Uterus (tissue), 2 donors: ENCODE measurements at regions not wholly inside any gene's neighbourhood (a gene's known extent, or its start where the extent isn't known, plus 50 kb on each side); places are given as distances from the start of the nearest gene placed in this dataset.

ENCODE experiments used
- CTCF ChIP-seq, 4 experiments: fragments of 200-600 bp in 2 of 4; fragments of 450-650 bp in 2 of 4; sonication (generic) in 2 of 4; IDR thresholded peaks; one replicate each; pipeline ENCODE4 v1.5.1; 2016 to 2019; ENCODE audit warnings: antibody characterized with exemption in 4 of 4, mild to moderate bottlenecking in 2 of 4, moderate library complexity in 1 of 4
- POLR2A ChIP-seq, 2 donors: fragments of 450-650 bp; IDR thresholded peaks; one replicate each; pipeline ENCODE4 v1.6.1; 2016; ENCODE audit warnings: antibody characterized with exemption in 2 of 2, mild to moderate bottlenecking in 1 of 2, moderate library complexity in 1 of 2

DNA sequence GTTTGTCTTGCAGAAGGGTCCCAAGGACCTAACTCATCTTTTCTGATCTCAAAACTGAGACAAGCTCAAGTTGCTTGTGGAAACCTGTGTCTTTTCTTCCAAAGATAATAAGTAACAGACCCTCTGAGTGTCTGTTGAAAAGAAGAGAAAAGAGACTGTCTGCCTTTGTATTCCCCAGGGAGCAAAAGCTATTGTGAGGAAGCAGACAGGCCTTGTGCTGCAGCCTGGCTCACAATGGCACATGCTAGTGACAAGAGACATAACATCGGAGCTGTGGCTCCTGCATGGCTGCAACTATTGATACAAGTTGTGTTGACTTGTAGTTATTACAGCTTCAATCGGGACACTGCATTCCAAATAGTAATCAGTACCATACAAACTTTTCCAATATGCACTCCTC, 202.9 kb downstream of the DKK1 start:
- TF ChIP-seq POLR2A (IDR thresholded peaks at IDR 0.05) (no peak), CTCF (IDR thresholded peaks at IDR 0.05) (no peak)
